GM12878 (cell line): ENCODE measurements at regions not wholly inside any gene's neighbourhood (a gene's known extent, or its start where the extent isn't known, plus 50 kb on each side); places are given as distances from the start of the nearest gene placed in this dataset.

ENCODE experiments used
- ATAC-seq: fragments of 200-7000 bp; cut with Tn5 transposase; 3 replicates; pipeline ENCODE4 v1.9.1; 2020; ENCODE audit warnings: mild to moderate bottlenecking, moderate library complexity
- BruUV-seq: library from RNA; stranded (reverse); fragments of 400-500 nt; replicated peaks from 2 replicates; lab custom pipeline; 2021; lab: Mats Ljungman, UMichigan
- CTCF ChIA-PET: fragments of 300-600 bp; sonication (Branson Sonifier 250); formaldehyde crosslinking; extraction: SDS; loops from one replicate; lab custom pipeline; 2021; ENCODE audit warnings: inconsistent platforms; lab: Yijun Ruan, JAX
- POLR2A ChIA-PET: fragments of 350-600 bp; formaldehyde crosslinking; extraction: SDS; loops from one replicate; lab custom pipeline; 2021; ENCODE audit warnings: inconsistent platforms; lab: Charles Lee
- RAD21 ChIA-PET: fragments of 300-600 bp; sonication (Branson Sonifier 250); formaldehyde crosslinking; loops from one replicate; lab custom pipeline; 2023; ENCODE audit warnings: antibody characterized with exemption; ENCODE audit not compliant: unreplicated experiment; lab: Charles Lee
- SMC1A ChIA-PET: fragments of 300-600 bp; sonication (Branson Sonifier 250); formaldehyde crosslinking; loops from one replicate; lab custom pipeline; 2023; ENCODE audit not compliant: unreplicated experiment, uncharacterized antibody; lab: Charles Lee
- DNase-seq: peaks from one replicate; pipeline ENCODE4 v3.0.0-alpha.2; 2011; ENCODE audit warnings: low read depth, low spot score
- FAIRE-seq: peaks from 3 replicates; lab custom pipeline; 2011; peaks lifted over from hg19 to GRCh38; lab: Jason Lieb, UNC
- H2AFZ ChIP-seq: 2 replicates; pipeline ENCODE4 v1.6.0; 2011; ENCODE audit warnings: low read depth, low read length, control low read depth; ENCODE audit not compliant: control insufficient read depth
- H3K27ac ChIP-seq: 2 replicates; pipeline ENCODE4 v1.5.1; 2011; ENCODE audit warnings: control low read depth; ENCODE audit not compliant: control insufficient read depth, insufficient read depth
- H3K27me3 ChIP-seq, 2 experiments: replicated peaks in 1 of 2; 2 replicates each; pipeline versions ENCODE4 v1.6.0 to v1.6.1; 2011; ENCODE audit warnings: low read length in 1 of 2; ENCODE audit not compliant: control insufficient read depth in 2 of 2, insufficient read depth in 2 of 2
- H3K36me3 ChIP-seq, 2 experiments: 2 replicates each; pipeline ENCODE4 v1.5.1; 2011; ENCODE audit warnings: low read length in 1 of 2; ENCODE audit not compliant: control insufficient read depth in 2 of 2, insufficient read depth in 2 of 2
- H3K4me1 ChIP-seq: 2 replicates; pipeline ENCODE4 v1.6.1; 2011; ENCODE audit warnings: mild to moderate bottlenecking, low read length, moderate library complexity, mixed read lengths; ENCODE audit not compliant: control insufficient read depth, insufficient read depth
- H3K4me2 ChIP-seq: 2 replicates; pipeline ENCODE4 v1.6.0; 2011; ENCODE audit warnings: control low read depth; ENCODE audit not compliant: control insufficient read depth, insufficient read depth
- H3K4me3 ChIP-seq: fragments of 200-600 bp; sonication (generic); 2 replicates; pipeline ENCODE4 v1.5.1; 2016
- H3K79me2 ChIP-seq: 2 replicates; pipeline ENCODE4 v1.6.0; 2011; ENCODE audit warnings: low read length; ENCODE audit not compliant: control insufficient read depth, insufficient read depth
- H3K9ac ChIP-seq: 2 replicates; pipeline ENCODE4 v1.8.0; 2011; ENCODE audit warnings: low read length, control low read depth, mixed read lengths; ENCODE audit not compliant: control insufficient read depth, insufficient read depth
- H3K9me3 ChIP-seq: replicated peaks from 3 replicates; pipeline ENCODE4 v1.5.1; 2011; ENCODE audit warnings: mild to moderate bottlenecking, low read length; ENCODE audit not compliant: control insufficient read depth, insufficient read depth
- H4K20me1 ChIP-seq: 2 replicates; pipeline ENCODE4 v1.6.0; 2011; ENCODE audit not compliant: control insufficient read depth, insufficient read depth
- BMI1 ChIP-seq: fragments of 450-650 bp; IDR thresholded peaks from 2 replicates; pipeline ENCODE4 v1.6.1; 2016; ENCODE audit warnings: mild to moderate bottlenecking, moderate library complexity, borderline replicate concordance
- CREB1 ChIP-seq: IDR thresholded peaks from 2 replicates; pipeline ENCODE4 v1.6.1; 2012; ENCODE audit warnings: low read depth, mild to moderate bottlenecking, inconsistent platforms
- NRF1 ChIP-seq: conservative IDR thresholded peaks from 2 replicates; pipeline ENCODE4 v1.6.1; 2011; ENCODE audit warnings: mild to moderate bottlenecking, low read depth, low read length, improper control_type of control experiment
- POU2F2 ChIP-seq: IDR thresholded peaks from 3 replicates; pipeline ENCODE4 v1.6.1; 2011; ENCODE audit warnings: low read depth, mild to moderate bottlenecking, low read length, borderline replicate concordance
- RB1 ChIP-seq: fragments of 450-650 bp; formaldehyde crosslinking; IDR thresholded peaks from 2 replicates; pipeline ENCODE4 v1.6.1; 2017; ENCODE audit warnings: mild to moderate bottlenecking, borderline replicate concordance
- RBBP5 ChIP-seq: fragments of 200-600 bp; sonication (generic); conservative IDR thresholded peaks from 2 replicates; pipeline ENCODE4 v1.6.1; 2016
- TCF3 ChIP-seq: IDR thresholded peaks from 2 replicates; pipeline ENCODE4 v1.6.1; 2012; ENCODE audit warnings: low read depth, mild to moderate bottlenecking, low read length, borderline replicate concordance; ENCODE audit not compliant: insufficient read depth
- ZNF622 ChIP-seq: fragments of 450-650 bp; IDR thresholded peaks from 2 replicates; pipeline ENCODE4 v1.6.1; 2017; ENCODE audit warnings: mild to moderate bottlenecking, inconsistent platforms
- WGBS: methylation state at CpG from one replicate; pipeline ENCODE4 v1.1.6; 2016; ENCODE audit warnings: low lambda C conversion rate; ENCODE audit not compliant: insufficient replicate concordance, insufficient coverage; ENCODE audit errors: missing lambda C conversion rate; 5-methylcytosine and 5-hydroxymethylcytosine counted together
- in situ Hi-C: fragments of 300-500 bp; cut with MboI; formaldehyde crosslinking; loops from 9 replicates; pipeline ENCODE4 v1.14.3; 2018; ENCODE audit warnings: mixed read lengths
- intact Hi-C: fragments of 100-400 bp; cut with micrococcal nuclease; formaldehyde crosslinking; loops from one replicate; pipeline ENCODE4 v1.14.2; 2022; ENCODE audit not compliant: unreplicated experiment
- TF ChIP-seq, protein P1 (sequence below): fragments of 450-650 bp; IDR thresholded peaks from 2 replicates; pipeline ENCODE4 v1.6.1; 2017; ENCODE audit warnings: antibody characterized with exemption, mild to moderate bottlenecking, moderate library complexity
- TF ChIP-seq, protein P2 (sequence below): fragments of 450-650 bp; IDR thresholded peaks from 2 replicates; pipeline ENCODE4 v1.6.1; 2017; ENCODE audit warnings: low read depth, mild to moderate bottlenecking, moderate library complexity
- TF ChIP-seq, protein P3 (sequence below): fragments of 150-350 bp; IDR thresholded peaks from 2 replicates; pipeline ENCODE4 v1.6.1; 2014; ENCODE audit warnings: mild to moderate bottlenecking, low read depth, low read length

DNA sequence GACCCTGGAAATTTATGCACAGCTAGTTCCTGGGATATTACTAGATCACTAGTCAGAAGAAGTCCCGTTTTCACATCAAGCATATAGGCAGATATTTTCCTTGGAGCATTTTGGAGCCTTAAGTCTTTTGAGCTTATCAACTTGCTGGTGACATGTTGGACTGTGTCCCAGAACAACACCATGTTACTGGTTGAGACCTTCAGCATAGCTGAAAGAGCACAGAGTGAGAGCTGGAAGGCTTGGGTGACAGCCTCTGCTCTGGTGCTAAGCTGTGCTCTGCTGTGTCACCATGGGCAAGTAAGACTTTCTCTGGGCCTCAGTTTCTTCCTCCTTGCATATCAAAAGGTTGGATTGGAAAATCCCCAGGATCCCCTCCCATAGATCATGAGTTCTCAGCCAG is 116.6 kb upstream of the FRMPD4 start:
- H3K27ac ChIP-seq: no peak overlapping the region
- no peak overlapping the region for H2AFZ ChIP-seq
- H3K9ac ChIP-seq: no peak overlapping the region
- intact Hi-C loops: no loop called here
- ChIA-PET CTCF (no interaction called here), SMC1A (no interaction called here), POLR2A (no interaction called here), RAD21 (interaction anchor here (0.7 kb wide), 1 partner anchor 196 kb away, joined by 3 read pairs; no protein-coding TSS in a partner anchor)
- no peaks in the 10 kb centered on the region for H4K20me1 ChIP-seq
- no peak for DNase-seq
- H3K79me2 ChIP-seq: no peaks in the 10 kb centered on the region
- no peaks in the 10 kb centered on the region for H3K36me3 ChIP-seq
- no peak for FAIRE-seq
- no peaks in the 10 kb centered on the region for H3K9me3 ChIP-seq
- WGBS: 0% methylated on average over 1 of the region's 1 CpG
- in situ Hi-C loops: no loop called here
- no peak for TF ChIP-seq RBBP5
- TF ChIP-seq POU2F2: no peak
- TF ChIP-seq ZNF622: no peak
- TF ChIP-seq CREB1: no peak
- H3K27me3 ChIP-seq: no peaks in the 10 kb centered on the region
- H3K4me3 ChIP-seq: no peak overlapping the region
- ATAC-seq: no peak
- H3K4me1 ChIP-seq: no peaks in the 10 kb centered on the region
- no TSS peak for BruUV-seq
- H3K4me2 ChIP-seq: no peak overlapping the region

DNA sequence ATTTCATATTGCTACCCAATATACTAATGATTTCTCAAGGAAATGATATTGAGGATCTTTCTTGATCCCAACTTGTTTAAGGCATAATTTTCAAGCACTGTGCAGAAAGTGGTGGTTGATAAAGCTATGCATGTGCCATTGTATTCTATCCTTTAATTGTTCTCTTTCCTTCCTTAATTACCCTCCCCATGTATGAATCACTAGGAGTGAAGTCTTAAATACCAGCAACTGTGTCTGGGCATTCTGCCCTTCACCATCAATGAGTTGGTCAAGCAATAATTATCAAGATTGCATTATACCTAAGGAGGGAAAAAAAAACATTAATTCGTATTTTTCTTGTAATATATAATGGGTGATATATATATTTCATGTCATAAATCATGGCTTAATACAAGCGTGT is 111.8 kb upstream of the FRMPD4 start:
- intact Hi-C loops (no loop called here), in situ Hi-C loops (no loop called here)
- ChIA-PET SMC1A (no interaction called here), RAD21 (no interaction called here), POLR2A (no interaction called here), CTCF (no interaction called here)
- Histone ChIP-seq H3K36me3 (no peaks in the 10 kb centered on the region), H4K20me1 (no peaks in the 10 kb centered on the region), H3K9me3 (no peaks in the 10 kb centered on the region), H3K27me3 (no peaks in the 10 kb centered on the region), H3K4me1 (no peaks in the 10 kb centered on the region), H3K27ac (no peak overlapping the region), H3K79me2 (no peaks in the 10 kb centered on the region), H3K4me2 (no peak overlapping the region), H3K4me3 (no peak overlapping the region), H2AFZ (no peak overlapping the region), H3K9ac (no peak overlapping the region)
- BruUV-seq: no TSS peak
- DNase-seq (no peak), ATAC-seq (no peak), FAIRE-seq (no peak)
- 0% methylated on average over 2 of the region's 2 CpGs for WGBS
- TF ChIP-seq TCF3 (no peak), BMI1 (no peak), RB1 (no peak), NRF1 (no peak)
- TF ChIP-seq, protein P1, sequence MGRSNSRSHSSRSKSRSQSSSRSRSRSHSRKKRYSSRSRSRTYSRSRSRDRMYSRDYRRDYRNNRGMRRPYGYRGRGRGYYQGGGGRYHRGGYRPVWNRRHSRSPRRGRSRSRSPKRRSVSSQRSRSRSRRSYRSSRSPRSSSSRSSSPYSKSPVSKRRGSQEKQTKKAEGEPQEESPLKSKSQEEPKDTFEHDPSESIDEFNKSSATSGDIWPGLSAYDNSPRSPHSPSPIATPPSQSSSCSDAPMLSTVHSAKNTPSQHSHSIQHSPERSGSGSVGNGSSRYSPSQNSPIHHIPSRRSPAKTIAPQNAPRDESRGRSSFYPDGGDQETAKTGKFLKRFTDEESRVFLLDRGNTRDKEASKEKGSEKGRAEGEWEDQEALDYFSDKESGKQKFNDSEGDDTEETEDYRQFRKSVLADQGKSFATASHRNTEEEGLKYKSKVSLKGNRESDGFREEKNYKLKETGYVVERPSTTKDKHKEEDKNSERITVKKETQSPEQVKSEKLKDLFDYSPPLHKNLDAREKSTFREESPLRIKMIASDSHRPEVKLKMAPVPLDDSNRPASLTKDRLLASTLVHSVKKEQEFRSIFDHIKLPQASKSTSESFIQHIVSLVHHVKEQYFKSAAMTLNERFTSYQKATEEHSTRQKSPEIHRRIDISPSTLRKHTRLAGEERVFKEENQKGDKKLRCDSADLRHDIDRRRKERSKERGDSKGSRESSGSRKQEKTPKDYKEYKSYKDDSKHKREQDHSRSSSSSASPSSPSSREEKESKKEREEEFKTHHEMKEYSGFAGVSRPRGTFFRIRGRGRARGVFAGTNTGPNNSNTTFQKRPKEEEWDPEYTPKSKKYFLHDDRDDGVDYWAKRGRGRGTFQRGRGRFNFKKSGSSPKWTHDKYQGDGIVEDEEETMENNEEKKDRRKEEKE: no peak
- TF ChIP-seq, protein P2, sequence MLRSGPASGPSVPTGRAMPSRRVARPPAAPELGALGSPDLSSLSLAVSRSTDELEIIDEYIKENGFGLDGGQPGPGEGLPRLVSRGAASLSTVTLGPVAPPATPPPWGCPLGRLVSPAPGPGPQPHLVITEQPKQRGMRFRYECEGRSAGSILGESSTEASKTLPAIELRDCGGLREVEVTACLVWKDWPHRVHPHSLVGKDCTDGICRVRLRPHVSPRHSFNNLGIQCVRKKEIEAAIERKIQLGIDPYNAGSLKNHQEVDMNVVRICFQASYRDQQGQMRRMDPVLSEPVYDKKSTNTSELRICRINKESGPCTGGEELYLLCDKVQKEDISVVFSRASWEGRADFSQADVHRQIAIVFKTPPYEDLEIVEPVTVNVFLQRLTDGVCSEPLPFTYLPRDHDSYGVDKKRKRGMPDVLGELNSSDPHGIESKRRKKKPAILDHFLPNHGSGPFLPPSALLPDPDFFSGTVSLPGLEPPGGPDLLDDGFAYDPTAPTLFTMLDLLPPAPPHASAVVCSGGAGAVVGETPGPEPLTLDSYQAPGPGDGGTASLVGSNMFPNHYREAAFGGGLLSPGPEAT: no peak
- TF ChIP-seq, protein P3, sequence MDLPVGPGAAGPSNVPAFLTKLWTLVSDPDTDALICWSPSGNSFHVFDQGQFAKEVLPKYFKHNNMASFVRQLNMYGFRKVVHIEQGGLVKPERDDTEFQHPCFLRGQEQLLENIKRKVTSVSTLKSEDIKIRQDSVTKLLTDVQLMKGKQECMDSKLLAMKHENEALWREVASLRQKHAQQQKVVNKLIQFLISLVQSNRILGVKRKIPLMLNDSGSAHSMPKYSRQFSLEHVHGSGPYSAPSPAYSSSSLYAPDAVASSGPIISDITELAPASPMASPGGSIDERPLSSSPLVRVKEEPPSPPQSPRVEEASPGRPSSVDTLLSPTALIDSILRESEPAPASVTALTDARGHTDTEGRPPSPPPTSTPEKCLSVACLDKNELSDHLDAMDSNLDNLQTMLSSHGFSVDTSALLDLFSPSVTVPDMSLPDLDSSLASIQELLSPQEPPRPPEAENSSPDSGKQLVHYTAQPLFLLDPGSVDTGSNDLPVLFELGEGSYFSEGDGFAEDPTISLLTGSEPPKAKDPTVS: no peak
